HG03565 (cell line): ENCODE measurements at regions not wholly inside any gene's neighbourhood (a gene's known extent, or its start where the extent isn't known, plus 50 kb on each side); places are given as distances from the start of the nearest gene placed in this dataset.

Experiments
- ATAC-seq: cut with Tn5 transposase; IDR thresholded peaks from one replicate; pipeline ENCODE4 v1.9.1; 2021; ENCODE audit warnings: mild to moderate bottlenecking, moderate library complexity; ENCODE audit not compliant: unreplicated experiment

GRCh38 chr10:121092720-121093095 lies 241.5 kb downstream of the WDR11 start:
- ATAC-seq = no peak

GRCh38 chr10:121096617-121097431 lies 245.7 kb downstream of the WDR11 start:
- no peak for ATAC-seq

- no peak for ATAC-seq
Measured at GRCh38 chr10:121098211-121098610, 247.0 kb downstream of the WDR11 start.

- ATAC-seq = no peak
Measured at GRCh38 chr10:121098751-121099150, 247.6 kb downstream of the WDR11 start.

- ATAC-seq = no peak
Measured at GRCh38 chr10:121099181-121099580, 248.0 kb downstream of the WDR11 start.

GRCh38 chr10:121099592-121099991 lies 248.4 kb downstream of the WDR11 start:
- no peak for ATAC-seq

- no peak for ATAC-seq
Measured at GRCh38 chr10:121101561-121101960, 250.4 kb downstream of the WDR11 start.

GRCh38 chr10:121102706-121103105 lies 251.5 kb downstream of the WDR11 start:
- ATAC-seq = no peak

- ATAC-seq = no peak
Measured at GRCh38 chr10:121104476-121105111, 253.4 kb downstream of the WDR11 start.

GRCh38 chr10:121106611-121107010 lies 255.4 kb downstream of the WDR11 start:
- ATAC-seq = no peak

GRCh38 chr10:121108051-121108450 lies 256.9 kb downstream of the WDR11 start:
- no peak for ATAC-seq

GRCh38 chr10:121110369-121110768 lies 259.2 kb downstream of the WDR11 start:
- ATAC-seq = no peak

- ATAC-seq = no peak
Measured at GRCh38 chr10:121112136-121112535, 261.0 kb downstream of the WDR11 start.

- ATAC-seq = no peak
Measured at GRCh38 chr10:121112579-121113384, 261.6 kb downstream of the WDR11 start.

GRCh38 chr10:121113385-121113696 lies 262.2 kb downstream of the WDR11 start:
- ATAC-seq = no peak

- no peak for ATAC-seq
Measured at GRCh38 chr10:121113911-121114310, 262.7 kb downstream of the WDR11 start.

GRCh38 chr10:121115154-121115553 lies 264.0 kb downstream of the WDR11 start:
- no peak for ATAC-seq

- no peak for ATAC-seq
Measured at GRCh38 chr10:121121462-121121861, 270.3 kb downstream of the WDR11 start.

- ATAC-seq = no peak
Measured at GRCh38 chr10:121127151-121127906, 276.2 kb downstream of the WDR11 start.

GRCh38 chr10:121128164-121128563 lies 277.0 kb downstream of the WDR11 start:
- no peak for ATAC-seq

GRCh38 chr10:121129266-121129665 lies 278.1 kb downstream of the WDR11 start:
- no peak for ATAC-seq
